MG63 (cell line): ENCODE measurements at regions not wholly inside any gene's neighbourhood (a gene's known extent, or its start where the extent isn't known, plus 50 kb on each side); places are given as distances from the start of the nearest gene placed in this dataset.

ENCODE experiments used
- DNase-seq: peaks from one replicate; pipeline ENCODE4 v3.0.0-alpha.2; 2020
- H3K27me3 ChIP-seq: fragments of 250-450 bp; sonication (Bioruptor Pico); 2 replicates; pipeline ENCODE4 v1.5.1; 2020; ENCODE audit warnings: mild to moderate bottlenecking, moderate library complexity
- H3K36me3 ChIP-seq: fragments of 250-450 bp; sonication (Bioruptor Pico); 2 replicates; pipeline ENCODE4 v1.5.1; 2020; ENCODE audit warnings: mild to moderate bottlenecking, moderate library complexity
- H3K4me3 ChIP-seq: fragments of 250-450 bp; sonication (Bioruptor Pico); 2 replicates; pipeline ENCODE4 v1.5.1; 2020; ENCODE audit warnings: mild to moderate bottlenecking, moderate library complexity
- H3K9me3 ChIP-seq: fragments of 250-450 bp; sonication (Bioruptor Pico); 2 replicates; pipeline ENCODE4 v1.5.1; 2020; ENCODE audit warnings: mild to moderate bottlenecking, moderate library complexity

GRCh38 chr1:29839726-29840125, 603.4 kb downstream of the PTPRU start:
- DNase-seq: no peak
- H3K9me3 ChIP-seq: peaks cover 8% of the 10 kb centered on the region
- no peaks in the 10 kb centered on the region for H3K27me3 ChIP-seq
- no peaks in the 10 kb centered on the region for H3K36me3 ChIP-seq
- no peak overlapping the region for H3K4me3 ChIP-seq

GRCh38 chr1:29838738-29839320, 602.5 kb downstream of the PTPRU start:
- no peak overlapping the region for H3K4me3 ChIP-seq
- no peak for DNase-seq
- H3K27me3 ChIP-seq: no peaks in the 10 kb centered on the region
- H3K9me3 ChIP-seq: peaks cover 8% of the 10 kb centered on the region
- H3K36me3 ChIP-seq: no peaks in the 10 kb centered on the region

- Histone ChIP-seq H3K9me3 (no peaks in the 10 kb centered on the region; the same call in none of the 2 replicates), H3K4me3 (no peak overlapping the region), H3K27me3 (no peaks in the 10 kb centered on the region), H3K36me3 (no peaks in the 10 kb centered on the region)
- no peak for DNase-seq
These were observed 600.6 kb downstream of the PTPRU start for GRCh38 chr1:29836651-29837646.

GRCh38 chr1:29835874-29836273, 599.6 kb downstream of the PTPRU start:
- no peak for DNase-seq
- peaks cover 2% of the 10 kb centered on the region; the same call in 1 of the 2 replicates for H3K27me3 ChIP-seq
- H3K9me3 ChIP-seq: no peaks in the 10 kb centered on the region
- H3K4me3 ChIP-seq: no peak overlapping the region
- no peaks in the 10 kb centered on the region for H3K36me3 ChIP-seq

- Histone ChIP-seq H3K4me3 (no peak overlapping the region), H3K27me3 (peaks cover 2% of the 10 kb centered on the region; the same call in 1 of the 2 replicates), H3K36me3 (no peaks in the 10 kb centered on the region), H3K9me3 (no peaks in the 10 kb centered on the region)
- DNase-seq: no peak
These were observed 599.1 kb downstream of the PTPRU start for GRCh38 chr1:29835406-29835805.

GRCh38 chr1:29833581-29833980, 597.3 kb downstream of the PTPRU start:
- Histone ChIP-seq H3K36me3 (no peaks in the 10 kb centered on the region), H3K27me3 (peaks cover 2% of the 10 kb centered on the region; the same call in 1 of the 2 replicates), H3K9me3 (no peaks in the 10 kb centered on the region), H3K4me3 (no peak overlapping the region)
- DNase-seq: no peak

- H3K4me3 ChIP-seq: no peak overlapping the region
- H3K9me3 ChIP-seq: no peaks in the 10 kb centered on the region
- no peak for DNase-seq
- peaks cover 2% of the 10 kb centered on the region; the same call in 1 of the 2 replicates for H3K27me3 ChIP-seq
- no peaks in the 10 kb centered on the region for H3K36me3 ChIP-seq
These were observed 596.6 kb downstream of the PTPRU start for GRCh38 chr1:29832936-29833335.

- DNase-seq: no peak
- no peaks in the 10 kb centered on the region for H3K36me3 ChIP-seq
- no peaks in the 10 kb centered on the region for H3K9me3 ChIP-seq
- no peak overlapping the region for H3K4me3 ChIP-seq
- H3K27me3 ChIP-seq: peaks cover 2% of the 10 kb centered on the region; the same call in 1 of the 2 replicates
These were observed 596.1 kb downstream of the PTPRU start for GRCh38 chr1:29832471-29832870.

- DNase-seq: no peak
- Histone ChIP-seq H3K4me3 (no peak overlapping the region), H3K36me3 (no peaks in the 10 kb centered on the region), H3K27me3 (peaks cover 2% of the 10 kb centered on the region; the same call in 1 of the 2 replicates), H3K9me3 (no peaks in the 10 kb centered on the region)
These were observed 595.3 kb downstream of the PTPRU start for GRCh38 chr1:29831500-29832117.

- no peak for DNase-seq
- Histone ChIP-seq H3K36me3 (no peaks in the 10 kb centered on the region), H3K4me3 (no peak overlapping the region), H3K27me3 (peaks cover 2% of the 10 kb centered on the region; the same call in 1 of the 2 replicates), H3K9me3 (no peaks in the 10 kb centered on the region)
These were observed 594.6 kb downstream of the PTPRU start for GRCh38 chr1:29830916-29831315.

- H3K4me3 ChIP-seq: no peak overlapping the region
- DNase-seq: no peak
- H3K9me3 ChIP-seq: no peaks in the 10 kb centered on the region
- no peaks in the 10 kb centered on the region for H3K36me3 ChIP-seq
- peaks cover 2% of the 10 kb centered on the region; the same call in 1 of the 2 replicates for H3K27me3 ChIP-seq
These were observed 594.1 kb downstream of the PTPRU start for GRCh38 chr1:29830383-29830782.

GRCh38 chr1:29829448-29830344, 593.4 kb downstream of the PTPRU start:
- Histone ChIP-seq H3K36me3 (no peaks in the 10 kb centered on the region), H3K9me3 (no peaks in the 10 kb centered on the region), H3K4me3 (no peak overlapping the region), H3K27me3 (peaks cover 2% of the 10 kb centered on the region; the same call in 1 of the 2 replicates)
- DNase-seq: no peak

- Histone ChIP-seq H3K27me3 (peaks cover 2% of the 10 kb centered on the region; the same call in 1 of the 2 replicates), H3K9me3 (no peaks in the 10 kb centered on the region), H3K4me3 (no peak overlapping the region), H3K36me3 (no peaks in the 10 kb centered on the region)
- no peak for DNase-seq
These were observed 592.5 kb downstream of the PTPRU start for GRCh38 chr1:29828526-29829447.

GRCh38 chr1:29827801-29828525, 591.6 kb downstream of the PTPRU start:
- Histone ChIP-seq H3K36me3 (no peaks in the 10 kb centered on the region), H3K9me3 (no peaks in the 10 kb centered on the region), H3K27me3 (peaks cover 2% of the 10 kb centered on the region; the same call in 1 of the 2 replicates), H3K4me3 (no peak overlapping the region)
- no peak for DNase-seq
